ENCODE measurements at regions not wholly inside any gene's neighbourhood (a gene's known extent, or its start where the extent isn't known, plus 50 kb on each side); places are given as distances from the start of the nearest gene placed in this dataset.

- H3K27me3 ChIP-seq, result no peaks in the 10 kb centered on the region
- H3K4me1 ChIP-seq, result no peaks in the 10 kb centered on the region
- DNase-seq, result no peak
- H3K36me3 ChIP-seq (ENCODE audit: low read depth, missing control alignments), result no peaks in the 10 kb centered on the region
- no peak overlapping the region for H3K27ac ChIP-seq
- H3K9me3 ChIP-seq, result no peaks in the 10 kb centered on the region
- intact Hi-C loops (cut with DNase I; ENCODE audit: low total_unique reads), result no loop called here
- no peak overlapping the region for H3K4me3 ChIP-seq
- TF ChIP-seq CTCF (IDR thresholded peaks at IDR 0.05) (no peak), POLR2A (IDR thresholded peaks at IDR 0.05) (no peak)
Observed at GRCh38 chr10:76695069-76695468, 942.5 kb downstream of the KCNMA1 start.

DNA sequence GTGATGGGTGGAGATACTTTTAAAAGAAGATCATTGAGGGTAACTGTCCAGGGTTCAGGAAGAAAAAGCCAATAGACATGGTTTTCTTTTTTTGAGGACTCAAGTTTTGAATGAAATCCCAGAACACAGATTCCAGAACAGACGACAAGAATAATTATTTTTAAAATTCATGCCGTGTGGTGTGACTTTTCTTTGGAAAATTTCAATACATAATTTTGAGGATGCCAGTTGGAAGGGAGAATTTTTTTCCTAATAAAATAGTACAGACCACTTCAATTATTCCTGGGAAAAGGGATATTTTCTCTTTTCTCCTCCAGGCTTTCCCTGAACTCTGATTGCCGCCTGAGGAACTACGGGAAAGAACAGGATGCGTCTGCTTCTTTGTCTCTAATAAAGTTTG lies 951.4 kb downstream of the KCNMA1 start:
- H3K27me3 ChIP-seq, result no peaks in the 10 kb centered on the region
- no peaks in the 10 kb centered on the region for H3K4me1 ChIP-seq
- H3K27ac ChIP-seq, result no peak overlapping the region
- no peaks in the 10 kb centered on the region for H3K9me3 ChIP-seq
- intact Hi-C loops (cut with DNase I; ENCODE audit: low total_unique reads), result no loop called here
- no peak for DNase-seq
- no peaks in the 10 kb centered on the region for H3K36me3 ChIP-seq (ENCODE audit: low read depth, missing control alignments)
- no peak for TF ChIP-seq POLR2A (IDR thresholded peaks at IDR 0.05)
- no peak overlapping the region for H3K4me3 ChIP-seq
- WGBS, 2 donors, result 77 to 82% methylated on average over 5 of the region's 5 CpGs

DNA sequence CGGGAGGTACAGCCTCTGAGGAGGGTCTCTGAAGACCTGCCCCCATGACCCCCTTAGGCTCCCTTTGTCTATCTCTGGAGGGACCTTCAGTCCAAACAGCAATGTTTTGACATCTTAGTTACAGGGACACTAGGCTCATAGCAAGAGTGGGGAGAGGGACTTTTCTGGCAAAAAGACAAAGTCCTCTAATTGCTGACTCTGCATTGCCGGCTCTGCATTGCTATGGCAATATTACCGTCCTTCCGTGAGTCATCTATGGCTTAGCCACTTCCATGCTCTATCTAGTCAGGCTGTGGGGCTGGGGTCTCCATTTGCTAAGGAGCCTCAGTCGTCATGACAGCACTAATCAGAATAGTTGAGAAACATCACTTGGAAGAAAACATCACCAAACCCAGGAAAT lies 952.6 kb downstream of the KCNMA1 start:
- H3K4me3 ChIP-seq, result no peak overlapping the region
- WGBS, 2 donors, result 91 to 95% methylated on average over 5 of the region's 5 CpGs
- no peaks in the 10 kb centered on the region for H3K9me3 ChIP-seq
- intact Hi-C loops (cut with DNase I; ENCODE audit: low total_unique reads), result no loop called here
- H3K27ac ChIP-seq, result no peak overlapping the region
- H3K27me3 ChIP-seq, result no peaks in the 10 kb centered on the region
- no peak for TF ChIP-seq POLR2A (IDR thresholded peaks at IDR 0.05)
- TF ChIP-seq CTCF (IDR thresholded peaks at IDR 0.05), result no peak
- no peak for DNase-seq
- H3K4me1 ChIP-seq, result no peaks in the 10 kb centered on the region
- no peaks in the 10 kb centered on the region for H3K36me3 ChIP-seq (ENCODE audit: low read depth, missing control alignments)

DNA sequence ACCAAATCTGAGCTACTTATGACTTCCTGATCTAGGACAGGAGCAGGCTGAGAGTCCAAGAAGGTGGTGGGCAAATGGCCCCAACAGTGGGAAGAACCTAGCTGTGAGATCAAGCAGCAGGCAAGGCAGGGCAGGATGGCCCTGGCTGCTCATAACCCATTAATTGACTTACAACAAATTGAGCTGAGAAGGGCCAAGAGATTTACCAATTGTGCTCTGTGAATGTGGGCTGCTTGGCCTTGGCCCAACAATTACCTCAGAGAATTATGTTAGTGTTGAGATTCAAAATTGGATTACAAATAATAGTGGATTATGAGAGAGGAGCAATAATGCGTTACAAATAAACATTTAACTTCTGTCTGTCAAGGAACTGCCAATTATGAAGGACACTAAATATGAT lies 956.5 kb downstream of the KCNMA1 start:
- 86 to 100% methylated on average over 1 of the region's 1 CpG for WGBS, 2 donors
- DNase-seq, result no peak
- intact Hi-C loops (cut with DNase I; ENCODE audit: low total_unique reads), result no loop called here
- Histone ChIP-seq H3K36me3 (ENCODE audit: low read depth, missing control alignments) (no peaks in the 10 kb centered on the region), H3K4me3 (no peak overlapping the region), H3K9me3 (no peaks in the 10 kb centered on the region), H3K27ac (no peak overlapping the region), H3K4me1 (no peaks in the 10 kb centered on the region), H3K27me3 (no peaks in the 10 kb centered on the region)
- TF ChIP-seq POLR2A (IDR thresholded peaks at IDR 0.05), result no peak
- no peak for TF ChIP-seq CTCF (IDR thresholded peaks at IDR 0.05)

- WGBS, 2 donors, result 46 to 63% methylated on average over 2 of the region's 2 CpGs
- no peak overlapping the region for H3K27ac ChIP-seq
- no peaks in the 10 kb centered on the region for H3K27me3 ChIP-seq
- no peak for DNase-seq
- no peaks in the 10 kb centered on the region for H3K4me1 ChIP-seq
- no peak overlapping the region for H3K4me3 ChIP-seq
- H3K9me3 ChIP-seq, result no peaks in the 10 kb centered on the region
- no peaks in the 10 kb centered on the region for H3K36me3 ChIP-seq (ENCODE audit: low read depth, missing control alignments)
- TF ChIP-seq POLR2A (IDR thresholded peaks at IDR 0.05), result no peak
- no peak for TF ChIP-seq CTCF (IDR thresholded peaks at IDR 0.05)
- intact Hi-C loops (cut with DNase I; ENCODE audit: low total_unique reads), result no loop called here
Observed at GRCh38 chr10:76679030-76679429, 958.6 kb downstream of the KCNMA1 start.

Data from testis (tissue), 2 donors.